Gastrocnemius medialis (tissue), 4 donors: ENCODE measurements at regions not wholly inside any gene's neighbourhood (a gene's known extent, or its start where the extent isn't known, plus 50 kb on each side); places are given as distances from the start of the nearest gene placed in this dataset.

ENCODE experiments used
- ATAC-seq, 2 donors: fragments of 150-250 bp; one replicate each; pipeline ENCODE4 v1.9.1; 2016
- DNase-seq, 2 donors: peaks; one replicate each; pipeline ENCODE4 v3.0.0-alpha.2; 2019
- H3K27ac ChIP-seq, 4 donors: fragments of 200-600 bp; sonication (generic); 1 replicate in 1 of 4; 2 replicates in 3 of 4; pipeline ENCODE4 v1.5.1; 2016 to 2018; ENCODE audit warnings: mild to moderate bottlenecking in 2 of 4, moderate library complexity in 1 of 4
- H3K27me3 ChIP-seq, 3 donors: fragments of 200-600 bp; sonication (generic) in 2 of 3; 1 replicate in 1 of 3; 2 replicates in 2 of 3; pipeline versions ENCODE4 v1.5.1 to v1.6.0; 2016 to 2019; ENCODE audit warnings: mild to moderate bottlenecking in 1 of 3, moderate library complexity in 1 of 3
- H3K36me3 ChIP-seq, 2 donors: fragments of 200-600 bp; sonication (generic) in 1 of 2; one replicate each; pipeline ENCODE4 v1.5.1; 2017 to 2018
- H3K4me1 ChIP-seq, 2 donors: fragments of 200-600 bp; sonication (generic) in 1 of 2; one replicate each; pipeline ENCODE4 v1.5.1; 2016 to 2017; ENCODE audit warnings: mild to moderate bottlenecking in 2 of 2
- H3K4me3 ChIP-seq, 4 donors: fragments of 200-600 bp; sonication (generic) in 3 of 4; 1 replicate in 1 of 4; 2 replicates in 3 of 4; pipeline ENCODE4 v1.5.1; 2016 to 2019; ENCODE audit warnings: mild to moderate bottlenecking in 2 of 4
- H3K9me3 ChIP-seq, 3 donors: fragments of 200-600 bp; sonication (generic) in 2 of 3; 1 replicate in 1 of 3; 2 replicates in 2 of 3; pipeline ENCODE4 v1.5.1; 2016 to 2019
- CTCF ChIP-seq, 5 experiments: fragments of 450-650 bp in 3 of 5; fragments of 200-600 bp in 2 of 5; sonication (generic) in 2 of 5; IDR thresholded peaks in 4 of 5; conservative IDR thresholded peaks in 1 of 5; 1 replicate in 4 of 5; 2 replicates in 1 of 5; pipeline ENCODE4 v1.5.1; 2016 to 2019; ENCODE audit warnings: antibody characterized with exemption in 5 of 5, mild to moderate bottlenecking in 3 of 5, moderate library complexity in 3 of 5
- POLR2A ChIP-seq, 2 donors: fragments of 450-650 bp; IDR thresholded peaks; one replicate each; pipeline ENCODE4 v1.6.1; 2017; ENCODE audit warnings: antibody characterized with exemption in 2 of 2, mild to moderate bottlenecking in 2 of 2, moderate library complexity in 2 of 2
- in situ Hi-C, 4 donors: fragments of 200-750 bp; cut with MboI; loops; one replicate each; pipeline versions ENCODE4 v1.15.0 to v1.8.0; 2017; ENCODE audit warnings: low sequenced_read_pairs in 4 of 4
- intact Hi-C: fragments of 100-400 bp; cut with DNase I; formaldehyde crosslinking; loops from one replicate; pipeline ENCODE4 v1.15.1; 2023; ENCODE audit warnings: low total_unique reads

GRCh38 chr6:98044791-98045470 is 761.9 kb upstream of the MMS22L start:
- Histone ChIP-seq H3K9me3 (no peaks in the 10 kb centered on the region), H3K4me1 (no peaks in the 10 kb centered on the region), H3K27ac (no peak overlapping the region), H3K4me3 (no peak overlapping the region), H3K36me3 (no peaks in the 10 kb centered on the region), H3K27me3 (no peaks in the 10 kb centered on the region)
- TF ChIP-seq CTCF (IDR thresholded peaks at IDR 0.05 in 4 of 5, conservative IDR thresholded peaks at IDR 0.05 in 1 of 5) (no peak), POLR2A (IDR thresholded peaks at IDR 0.05) (no peak)
- in situ Hi-C loops = no loop called here
- ATAC-seq (no peak), DNase-seq (no peak)
- intact Hi-C loops = loop anchor here (10.0 kb wide), 1 partner anchor 550 kb away; no protein-coding TSS in a partner anchor

GRCh38 chr6:98047164-98047563 is 764.1 kb upstream of the MMS22L start:
- Histone ChIP-seq H3K4me1 (no peaks in the 10 kb centered on the region), H3K4me3 (no peak overlapping the region), H3K27ac (no peak overlapping the region), H3K27me3 (no peaks in the 10 kb centered on the region), H3K36me3 (no peaks in the 10 kb centered on the region), H3K9me3 (no peaks in the 10 kb centered on the region)
- DNase-seq (no peak), ATAC-seq (no peak)
- intact Hi-C loops (loop anchor here (10.0 kb wide), 1 partner anchor 552 kb away; no protein-coding TSS in a partner anchor), in situ Hi-C loops (no loop called here)
- TF ChIP-seq CTCF (IDR thresholded peaks at IDR 0.05 in 4 of 5, conservative IDR thresholded peaks at IDR 0.05 in 1 of 5) (no peak), POLR2A (IDR thresholded peaks at IDR 0.05) (no peak)

- DNase-seq (no peak), ATAC-seq (no peak)
- no peaks in the 10 kb centered on the region for H3K36me3 ChIP-seq
- intact Hi-C loops = loop anchor here (10.0 kb wide), 1 partner anchor 553 kb away; no protein-coding TSS in a partner anchor
- H3K9me3 ChIP-seq = no peaks in the 10 kb centered on the region
- TF ChIP-seq POLR2A (IDR thresholded peaks at IDR 0.05) (no peak), CTCF (IDR thresholded peaks at IDR 0.05 in 4 of 5, conservative IDR thresholded peaks at IDR 0.05 in 1 of 5) (no peak)
- H3K4me1 ChIP-seq = no peaks in the 10 kb centered on the region
- no peaks in the 10 kb centered on the region for H3K27me3 ChIP-seq
- in situ Hi-C loops = no loop called here
- H3K27ac ChIP-seq = no peak overlapping the region
- H3K4me3 ChIP-seq = no peak overlapping the region
These were observed 764.9 kb upstream of the MMS22L start for GRCh38 chr6:98047871-98048270.

- in situ Hi-C loops = no loop called here
- DNase-seq = no peak
- Histone ChIP-seq H3K4me1 (no peaks in the 10 kb centered on the region), H3K27me3 (no peaks in the 10 kb centered on the region), H3K4me3 (no peak overlapping the region), H3K9me3 (no peaks in the 10 kb centered on the region), H3K27ac (no peak overlapping the region), H3K36me3 (no peaks in the 10 kb centered on the region)
- intact Hi-C loops = no loop called here
- no peak for TF ChIP-seq CTCF (IDR thresholded peaks at IDR 0.05 in 4 of 5, conservative IDR thresholded peaks at IDR 0.05 in 1 of 5)
- no peak for TF ChIP-seq POLR2A (IDR thresholded peaks at IDR 0.05)
- no peak for ATAC-seq
These were observed 771.4 kb upstream of the MMS22L start for GRCh38 chr6:98054453-98054852.

- TF ChIP-seq POLR2A (IDR thresholded peaks at IDR 0.05) (no peak), CTCF (IDR thresholded peaks at IDR 0.05 in 4 of 5, conservative IDR thresholded peaks at IDR 0.05 in 1 of 5) (no peak)
- Histone ChIP-seq H3K4me3 (no peak overlapping the region), H3K9me3 (no peaks in the 10 kb centered on the region), H3K27me3 (no peaks in the 10 kb centered on the region), H3K36me3 (no peaks in the 10 kb centered on the region), H3K4me1 (no peaks in the 10 kb centered on the region), H3K27ac (no peak overlapping the region)
- DNase-seq (no peak), ATAC-seq (no peak)
- in situ Hi-C loops (no loop called here), intact Hi-C loops (no loop called here)
These were observed 773.9 kb upstream of the MMS22L start for GRCh38 chr6:98056955-98057354.
